ENCODE measurements at regions not wholly inside any gene's neighbourhood (a gene's known extent, or its start where the extent isn't known, plus 50 kb on each side); places are given as distances from the start of the nearest gene placed in this dataset.

DNA sequence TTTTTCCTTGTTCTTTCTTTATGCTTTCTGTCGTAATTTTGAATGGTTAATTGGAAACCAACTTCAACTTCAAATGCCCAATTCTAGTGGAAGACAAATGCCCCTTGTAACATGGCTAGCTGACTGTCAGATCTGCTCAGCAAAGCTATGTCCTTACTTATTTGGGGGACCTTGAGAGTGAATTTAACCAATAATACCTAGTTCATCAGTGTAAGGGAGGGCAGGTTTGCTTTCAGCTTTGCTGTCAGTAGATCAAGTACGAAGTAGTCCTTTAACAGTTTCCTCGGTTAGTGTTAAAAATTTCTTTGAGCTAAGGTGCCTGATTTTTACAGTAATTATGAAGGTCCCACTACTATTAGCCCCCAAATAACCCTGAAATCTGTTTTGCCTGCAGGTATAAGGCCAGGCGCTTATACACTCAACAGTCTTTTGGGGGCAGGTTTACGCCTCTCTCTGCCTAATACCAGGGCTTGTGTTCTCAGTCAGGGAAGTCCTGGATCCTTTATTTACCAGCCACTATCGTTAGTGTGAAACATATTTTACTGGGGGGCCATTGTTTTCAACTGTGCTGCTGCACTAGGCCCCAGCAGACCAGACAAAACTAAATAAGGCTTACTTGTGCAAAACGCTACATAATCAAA lies 165.1 kb upstream of the KCNJ3 start:
- TF ChIP-seq, protein P1, sequence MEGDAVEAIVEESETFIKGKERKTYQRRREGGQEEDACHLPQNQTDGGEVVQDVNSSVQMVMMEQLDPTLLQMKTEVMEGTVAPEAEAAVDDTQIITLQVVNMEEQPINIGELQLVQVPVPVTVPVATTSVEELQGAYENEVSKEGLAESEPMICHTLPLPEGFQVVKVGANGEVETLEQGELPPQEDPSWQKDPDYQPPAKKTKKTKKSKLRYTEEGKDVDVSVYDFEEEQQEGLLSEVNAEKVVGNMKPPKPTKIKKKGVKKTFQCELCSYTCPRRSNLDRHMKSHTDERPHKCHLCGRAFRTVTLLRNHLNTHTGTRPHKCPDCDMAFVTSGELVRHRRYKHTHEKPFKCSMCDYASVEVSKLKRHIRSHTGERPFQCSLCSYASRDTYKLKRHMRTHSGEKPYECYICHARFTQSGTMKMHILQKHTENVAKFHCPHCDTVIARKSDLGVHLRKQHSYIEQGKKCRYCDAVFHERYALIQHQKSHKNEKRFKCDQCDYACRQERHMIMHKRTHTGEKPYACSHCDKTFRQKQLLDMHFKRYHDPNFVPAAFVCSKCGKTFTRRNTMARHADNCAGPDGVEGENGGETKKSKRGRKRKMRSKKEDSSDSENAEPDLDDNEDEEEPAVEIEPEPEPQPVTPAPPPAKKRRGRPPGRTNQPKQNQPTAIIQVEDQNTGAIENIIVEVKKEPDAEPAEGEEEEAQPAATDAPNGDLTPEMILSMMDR (IDR thresholded peaks at IDR 0.05; ENCODE audit: control insufficient read depth, insufficient read depth, low read depth, low read length, missing control alignments) = no peak
- DNase-seq (ENCODE audit: low read depth) = no peak

DNA sequence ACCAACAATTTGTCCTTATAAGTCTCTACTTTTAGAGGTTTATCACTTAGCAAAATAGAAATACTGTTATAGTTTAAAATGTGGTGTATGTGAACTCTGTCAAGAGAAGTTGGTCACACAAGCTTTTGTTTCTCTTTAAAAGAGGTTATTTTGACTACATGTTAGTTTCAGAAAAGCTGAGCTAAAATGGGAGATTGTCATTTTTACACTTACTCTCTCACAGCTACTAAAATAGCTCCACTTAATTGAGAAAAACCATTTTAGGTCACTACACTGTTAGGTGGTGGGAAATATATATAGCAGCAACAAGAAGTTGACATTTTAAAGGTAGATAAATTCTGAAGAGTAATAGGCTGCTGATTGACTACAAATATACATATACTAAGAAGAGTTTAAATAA lies 161.5 kb upstream of the KCNJ3 start:
- no peak for DNase-seq (ENCODE audit: low read depth)
- H3K4me3 ChIP-seq (ENCODE audit: control insufficient read depth, low read depth, low read length) = no peak overlapping the region
- TF ChIP-seq, protein P1 (IDR thresholded peaks at IDR 0.05; ENCODE audit: control insufficient read depth, insufficient read depth, low read depth, low read length, missing control alignments) = no peak

More for the DNA sequence above, 165.1 kb upstream of the KCNJ3 start:
- no peak overlapping the region for H3K4me3 ChIP-seq (ENCODE audit: control insufficient read depth, low read depth, low read length)

DNA sequence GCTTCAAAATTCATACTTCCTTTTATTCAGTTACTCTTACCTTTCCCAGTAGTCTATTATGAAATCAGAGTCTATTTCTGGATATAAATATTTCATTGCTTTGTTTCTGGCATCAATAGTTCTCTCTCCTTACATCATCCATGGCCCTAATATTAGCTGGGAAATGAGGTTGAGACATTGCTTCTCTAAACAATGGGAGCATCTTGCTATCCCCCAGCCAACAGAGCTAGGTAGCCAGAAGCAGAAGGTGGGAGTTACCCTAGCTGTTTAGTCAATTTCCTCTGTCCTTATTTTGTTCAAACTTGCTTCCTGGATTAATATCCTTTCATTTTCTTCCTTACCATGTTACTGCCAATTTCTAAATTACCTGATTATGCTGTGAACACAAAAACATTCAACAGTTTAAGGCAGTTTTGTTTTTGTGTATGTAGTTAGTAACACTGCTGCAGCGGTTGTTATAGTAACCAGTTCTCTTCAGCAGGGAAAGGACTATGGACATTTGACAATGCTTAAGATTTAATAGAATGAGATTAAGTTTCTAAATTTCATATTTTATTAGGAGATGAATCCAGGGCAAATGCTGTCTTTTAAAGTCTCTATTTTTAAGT lies 160.5 kb upstream of the KCNJ3 start:
- DNase-seq (ENCODE audit: low read depth) = no peak
- H3K4me3 ChIP-seq (ENCODE audit: control insufficient read depth, low read depth, low read length) = no peak overlapping the region
- TF ChIP-seq, protein P1 (IDR thresholded peaks at IDR 0.05; ENCODE audit: control insufficient read depth, insufficient read depth, low read depth, low read length, missing control alignments) = no peak

DNA sequence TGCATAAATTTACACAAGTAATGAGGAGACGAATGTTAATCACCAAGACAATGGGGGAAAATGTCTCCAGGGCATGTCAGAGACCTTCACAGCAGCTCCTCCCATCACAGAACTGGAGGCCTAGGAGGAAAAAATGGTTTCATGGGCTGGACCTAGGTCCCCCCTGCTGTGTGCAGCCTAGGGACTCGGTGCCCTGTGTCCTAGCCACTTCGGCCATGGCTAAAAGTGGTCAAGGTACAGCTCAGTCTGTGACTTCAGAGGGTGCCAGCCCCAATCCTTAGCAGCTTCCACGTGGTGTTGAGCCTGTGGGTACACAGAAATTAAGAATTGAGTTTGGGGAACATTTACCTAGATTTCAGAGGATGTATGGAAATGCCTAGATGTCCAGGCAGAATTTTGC lies 152.2 kb upstream of the KCNJ3 start:
- no peak for DNase-seq (ENCODE audit: low read depth)
- H3K4me3 ChIP-seq (ENCODE audit: control insufficient read depth, low read depth, low read length) = no peak overlapping the region
- TF ChIP-seq, protein P1 (IDR thresholded peaks at IDR 0.05; ENCODE audit: control insufficient read depth, insufficient read depth, low read depth, low read length, missing control alignments) = no peak

DNA sequence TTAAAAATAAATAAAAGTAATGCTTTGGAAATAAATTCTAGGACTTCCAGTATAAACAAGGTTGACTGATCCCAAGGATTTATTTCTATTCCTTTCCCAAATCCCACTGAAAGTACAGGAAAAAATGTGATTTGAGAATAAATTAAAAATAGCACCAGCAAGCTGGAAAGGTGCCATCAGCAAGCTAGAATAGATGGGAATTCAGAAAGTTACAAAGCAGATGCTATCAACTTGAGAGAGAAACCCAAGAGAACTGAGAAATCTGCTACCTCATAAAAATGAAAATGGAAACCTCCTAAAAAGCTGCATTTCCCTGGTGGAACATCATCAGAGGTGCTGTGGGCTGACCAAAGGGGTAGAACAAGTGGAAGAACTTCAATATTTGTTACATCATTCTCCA lies 148.6 kb upstream of the KCNJ3 start:
- DNase-seq (ENCODE audit: low read depth) = no peak
- TF ChIP-seq, protein P1 (IDR thresholded peaks at IDR 0.05; ENCODE audit: control insufficient read depth, insufficient read depth, low read depth, low read length, missing control alignments) = no peak
- no peak overlapping the region for H3K4me3 ChIP-seq (ENCODE audit: control insufficient read depth, low read depth, low read length)

DNA sequence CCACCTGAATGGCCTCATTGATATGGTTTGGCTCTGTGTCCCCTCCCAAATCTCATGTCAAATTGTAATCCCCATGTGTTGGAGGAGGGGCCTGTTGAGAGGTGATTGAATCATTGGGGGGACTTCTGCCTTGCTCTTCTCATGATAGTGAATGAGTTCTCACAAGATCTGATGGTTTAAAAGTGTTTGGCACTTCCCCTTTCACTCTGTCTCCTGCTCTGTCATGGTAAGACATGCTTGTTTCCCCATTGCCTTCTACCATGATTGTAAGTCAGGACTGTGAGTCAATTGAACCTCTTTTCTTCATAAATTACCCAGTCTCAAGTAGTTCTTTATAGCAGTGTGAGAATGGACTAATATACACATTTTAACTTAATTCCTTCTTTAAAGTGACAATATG lies 146.8 kb upstream of the KCNJ3 start:
- no peak overlapping the region for H3K4me3 ChIP-seq (ENCODE audit: control insufficient read depth, low read depth, low read length)
- no peak for DNase-seq (ENCODE audit: low read depth)
- TF ChIP-seq, protein P1 (IDR thresholded peaks at IDR 0.05; ENCODE audit: control insufficient read depth, insufficient read depth, low read depth, low read length, missing control alignments) = no peak
